K562 (cell line): ENCODE measurements at regions not wholly inside any gene's neighbourhood (a gene's known extent, or its start where the extent isn't known, plus 50 kb on each side); places are given as distances from the start of the nearest gene placed in this dataset.

ENCODE experiments used
- DACH1 ChIP-seq: fragments of 450-650 bp; IDR thresholded peaks from 2 replicates; pipeline ENCODE4 v1.6.1; 2018; ENCODE audit not compliant: partially characterized antibody
- EP300 ChIP-seq: IDR thresholded peaks from 2 replicates; pipeline ENCODE4 v1.6.1; 2012; ENCODE audit warnings: low read length, improper control_type of control experiment
- GMEB1 ChIP-seq: fragments of 250-450 bp; sonication (Bioruptor Pico); IDR thresholded peaks from 2 replicates; pipeline ENCODE4 v1.4.0; 2020; ENCODE audit warnings: mild to moderate bottlenecking
- HDAC6 ChIP-seq: IDR thresholded peaks from 2 replicates; pipeline ENCODE4 v1.6.1; 2012; ENCODE audit warnings: low read depth, mild to moderate bottlenecking, control low read depth, inconsistent platforms, low read length, moderate library complexity
- NFIC ChIP-seq: fragments of 450-650 bp; IDR thresholded peaks from 2 replicates; pipeline ENCODE4 v1.6.1; 2017; ENCODE audit warnings: mild to moderate bottlenecking, inconsistent platforms
- NR1H2 ChIP-seq: sonication (generic); formaldehyde crosslinking; IDR thresholded peaks from 2 replicates; pipeline ENCODE4 v1.4.0; 2020; ENCODE audit warnings: mild to moderate bottlenecking, missing genetic modification reagents
- ZEB2 ChIP-seq: fragments of 450-650 bp; IDR thresholded peaks from 2 replicates; pipeline ENCODE4 v1.6.1; 2016
- ZFX ChIP-seq: sonication (generic); formaldehyde crosslinking; IDR thresholded peaks from 2 replicates; pipeline ENCODE4 v1.8.0; 2022; ENCODE audit warnings: mild to moderate bottlenecking, missing genetic modification reagents, moderate library complexity
- TF ChIP-seq, protein P1 (sequence below), 3 experiments: IDR thresholded peaks in 2 of 3; conservative IDR thresholded peaks in 1 of 3; 2 replicates each; pipeline ENCODE4 v1.5.1; 2011 to 2012; ENCODE audit warnings: low read length in 3 of 3, mild to moderate bottlenecking in 3 of 3, control low read depth in 2 of 3, improper control_type of control experiment in 1 of 3, inconsistent platforms in 1 of 3, low read depth in 1 of 3, mixed read lengths in 1 of 3, moderate library complexity in 1 of 3; ENCODE audit not compliant: insufficient read depth in 2 of 3

DNA sequence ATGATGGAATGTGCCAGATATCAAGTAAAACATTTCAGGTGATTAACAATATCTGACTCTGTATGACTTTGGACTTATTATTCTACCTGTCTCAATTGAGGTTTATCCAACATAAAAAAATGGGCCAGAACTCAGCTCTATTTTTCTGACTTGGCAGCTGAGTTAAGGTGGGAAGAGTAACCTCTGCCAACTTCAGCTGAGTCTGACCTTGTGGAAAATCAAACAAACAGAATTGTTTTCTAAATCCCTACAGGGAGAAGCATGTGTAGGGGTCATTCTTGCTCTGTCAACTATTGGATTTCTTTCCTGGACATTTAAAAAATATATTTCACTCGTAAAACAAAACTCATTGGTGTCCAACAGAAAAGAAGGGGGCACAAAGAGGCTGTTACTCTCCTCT, 139.4 kb upstream of the TLR4 start:
- TF ChIP-seq NR1H2, result no peak
- TF ChIP-seq DACH1, result no peak
- TF ChIP-seq ZEB2, result no peak
- no peak for TF ChIP-seq HDAC6
- TF ChIP-seq, protein P1, sequence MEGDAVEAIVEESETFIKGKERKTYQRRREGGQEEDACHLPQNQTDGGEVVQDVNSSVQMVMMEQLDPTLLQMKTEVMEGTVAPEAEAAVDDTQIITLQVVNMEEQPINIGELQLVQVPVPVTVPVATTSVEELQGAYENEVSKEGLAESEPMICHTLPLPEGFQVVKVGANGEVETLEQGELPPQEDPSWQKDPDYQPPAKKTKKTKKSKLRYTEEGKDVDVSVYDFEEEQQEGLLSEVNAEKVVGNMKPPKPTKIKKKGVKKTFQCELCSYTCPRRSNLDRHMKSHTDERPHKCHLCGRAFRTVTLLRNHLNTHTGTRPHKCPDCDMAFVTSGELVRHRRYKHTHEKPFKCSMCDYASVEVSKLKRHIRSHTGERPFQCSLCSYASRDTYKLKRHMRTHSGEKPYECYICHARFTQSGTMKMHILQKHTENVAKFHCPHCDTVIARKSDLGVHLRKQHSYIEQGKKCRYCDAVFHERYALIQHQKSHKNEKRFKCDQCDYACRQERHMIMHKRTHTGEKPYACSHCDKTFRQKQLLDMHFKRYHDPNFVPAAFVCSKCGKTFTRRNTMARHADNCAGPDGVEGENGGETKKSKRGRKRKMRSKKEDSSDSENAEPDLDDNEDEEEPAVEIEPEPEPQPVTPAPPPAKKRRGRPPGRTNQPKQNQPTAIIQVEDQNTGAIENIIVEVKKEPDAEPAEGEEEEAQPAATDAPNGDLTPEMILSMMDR (IDR thresholded peaks at IDR 0.05 in 2 of 3, conservative IDR thresholded peaks at IDR 0.05 in 1 of 3; ENCODE audit: insufficient read depth in 2 of 3, low read depth in 1 of 3, low read length in 3 of 3), result no peak
- no peak for TF ChIP-seq GMEB1 (CRISPR knock-in tag)
- TF ChIP-seq ZFX (CRISPR knock-in tag), result no peak
- no peak for TF ChIP-seq EP300
- TF ChIP-seq NFIC, result no peak
